ENCODE measurements at regions not wholly inside any gene's neighbourhood (a gene's known extent, or its start where the extent isn't known, plus 50 kb on each side); places are given as distances from the start of the nearest gene placed in this dataset.

DNA sequence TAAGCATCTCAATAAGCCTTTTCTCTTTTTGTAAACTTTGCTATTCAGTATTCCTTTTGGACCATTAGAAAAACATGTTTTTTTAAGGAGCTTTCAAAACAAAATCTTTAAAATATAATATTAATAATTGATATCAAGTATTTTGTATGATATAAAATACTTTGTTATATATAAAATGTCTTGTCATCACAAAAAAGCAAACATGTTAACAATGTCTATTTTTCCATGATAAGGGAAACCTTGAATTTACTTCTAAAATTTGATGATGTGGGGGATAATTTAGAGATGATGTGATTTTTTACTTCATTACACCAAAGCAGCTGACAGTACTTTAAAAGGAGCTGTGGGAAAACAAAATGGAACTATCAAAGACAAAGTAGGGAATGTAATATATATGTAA lies 887.7 kb downstream of the SI start:
- H3K27ac Mint-ChIP-seq (ENCODE audit: unreplicated experiment) = no peak overlapping the region
- CTCF ChIA-PET = no interaction called here
- peaks cover under 1% of the 10 kb centered on the region for H3K9me3 Mint-ChIP-seq (ENCODE audit: low read depth, unreplicated experiment)
- intact Hi-C loops (cut with micrococcal nuclease; ENCODE audit: unreplicated experiment) = no loop called here
- BruUV-seq (replicated peaks) = no TSS peak
- no peak for DNase-seq
- no peaks in the 10 kb centered on the region for H3K27me3 Mint-ChIP-seq (ENCODE audit: unreplicated experiment)
- H3K36me3 Mint-ChIP-seq (ENCODE audit: insufficient read depth, unreplicated experiment) = no peaks in the 10 kb centered on the region
- no peak overlapping the region for H3K4me3 Mint-ChIP-seq (ENCODE audit: low read depth, unreplicated experiment)
- TF ChIP-seq, protein P1, sequence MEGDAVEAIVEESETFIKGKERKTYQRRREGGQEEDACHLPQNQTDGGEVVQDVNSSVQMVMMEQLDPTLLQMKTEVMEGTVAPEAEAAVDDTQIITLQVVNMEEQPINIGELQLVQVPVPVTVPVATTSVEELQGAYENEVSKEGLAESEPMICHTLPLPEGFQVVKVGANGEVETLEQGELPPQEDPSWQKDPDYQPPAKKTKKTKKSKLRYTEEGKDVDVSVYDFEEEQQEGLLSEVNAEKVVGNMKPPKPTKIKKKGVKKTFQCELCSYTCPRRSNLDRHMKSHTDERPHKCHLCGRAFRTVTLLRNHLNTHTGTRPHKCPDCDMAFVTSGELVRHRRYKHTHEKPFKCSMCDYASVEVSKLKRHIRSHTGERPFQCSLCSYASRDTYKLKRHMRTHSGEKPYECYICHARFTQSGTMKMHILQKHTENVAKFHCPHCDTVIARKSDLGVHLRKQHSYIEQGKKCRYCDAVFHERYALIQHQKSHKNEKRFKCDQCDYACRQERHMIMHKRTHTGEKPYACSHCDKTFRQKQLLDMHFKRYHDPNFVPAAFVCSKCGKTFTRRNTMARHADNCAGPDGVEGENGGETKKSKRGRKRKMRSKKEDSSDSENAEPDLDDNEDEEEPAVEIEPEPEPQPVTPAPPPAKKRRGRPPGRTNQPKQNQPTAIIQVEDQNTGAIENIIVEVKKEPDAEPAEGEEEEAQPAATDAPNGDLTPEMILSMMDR (IDR thresholded peaks at IDR 0.05; ENCODE audit: unreplicated experiment) = no peak
- H3K4me1 Mint-ChIP-seq (ENCODE audit: low read depth, unreplicated experiment) = no peaks in the 10 kb centered on the region

DNA sequence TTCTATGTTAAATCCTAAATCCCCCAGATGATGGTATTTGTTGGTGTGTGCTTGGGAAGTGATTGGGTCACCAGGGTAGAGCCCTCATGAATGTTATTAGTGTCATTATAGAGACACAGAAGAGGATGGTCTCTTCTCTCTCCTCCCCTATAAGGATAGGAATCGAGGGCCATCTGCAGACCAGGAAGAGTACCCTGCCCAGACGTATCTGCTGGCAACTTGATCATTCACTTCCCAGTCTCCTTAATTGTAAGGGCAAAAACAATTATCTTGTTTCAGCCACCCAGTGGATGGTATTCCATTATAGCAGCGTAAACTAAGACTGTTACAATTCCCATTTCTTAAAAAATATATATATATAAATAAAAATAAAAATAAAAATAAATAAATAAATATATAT lies 892.2 kb downstream of the SI start:
- Mint-ChIP-seq H3K4me1 (ENCODE audit: low read depth, unreplicated experiment) (no peaks in the 10 kb centered on the region), H3K4me3 (ENCODE audit: low read depth, unreplicated experiment) (no peak overlapping the region), H3K36me3 (ENCODE audit: insufficient read depth, unreplicated experiment) (no peaks in the 10 kb centered on the region), H3K9me3 (ENCODE audit: low read depth, unreplicated experiment) (peaks cover 23% of the 10 kb centered on the region), H3K27ac (ENCODE audit: unreplicated experiment) (no peak overlapping the region), H3K27me3 (ENCODE audit: unreplicated experiment) (no peaks in the 10 kb centered on the region)
- intact Hi-C loops (cut with micrococcal nuclease; ENCODE audit: unreplicated experiment) = no loop called here
- no peak for DNase-seq
- TF ChIP-seq, protein P1 (IDR thresholded peaks at IDR 0.05; ENCODE audit: unreplicated experiment) = no peak
- BruUV-seq (replicated peaks) = no TSS peak
- CTCF ChIA-PET = no interaction called here

DNA sequence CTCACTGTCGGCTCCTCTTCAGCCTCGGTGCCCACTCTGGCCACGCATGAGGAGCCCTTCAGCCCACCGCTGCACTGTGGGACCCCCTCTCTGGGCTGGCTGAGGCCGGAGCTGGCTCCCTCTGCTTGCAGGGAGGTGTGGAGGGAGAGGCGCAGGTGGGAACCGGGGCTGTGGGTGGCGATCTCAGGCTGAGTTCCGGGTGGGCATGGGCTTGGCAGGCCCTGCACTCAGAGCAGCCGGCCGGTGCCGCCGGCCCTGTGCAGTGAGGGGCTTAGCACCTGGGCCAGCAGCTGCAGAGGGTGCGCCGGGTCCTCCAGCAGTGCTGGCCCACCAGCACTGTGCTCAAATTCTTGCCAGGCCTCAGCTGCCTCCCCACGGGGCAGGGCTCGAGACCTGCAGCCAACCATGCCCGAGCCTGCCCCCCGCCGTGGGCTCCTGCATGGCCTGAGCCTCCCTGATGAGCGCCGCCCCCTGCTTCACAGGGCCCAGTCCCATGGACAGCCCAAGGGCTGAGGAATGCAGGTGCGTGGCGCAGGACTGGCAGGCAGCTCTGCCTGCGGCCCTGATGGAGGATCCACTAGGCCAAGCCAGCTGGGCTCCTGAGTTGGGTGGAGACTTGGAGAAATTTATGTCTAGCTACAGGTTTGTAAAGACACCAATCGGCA lies 899.1 kb downstream of the SI start:
- intact Hi-C loops (cut with micrococcal nuclease; ENCODE audit: unreplicated experiment) = no loop called here
- H3K4me1 Mint-ChIP-seq (ENCODE audit: low read depth, unreplicated experiment) = no peaks in the 10 kb centered on the region
- no TSS peak for BruUV-seq (replicated peaks)
- H3K36me3 Mint-ChIP-seq (ENCODE audit: insufficient read depth, unreplicated experiment) = no peaks in the 10 kb centered on the region
- H3K4me3 Mint-ChIP-seq (ENCODE audit: low read depth, unreplicated experiment) = no peak overlapping the region
- no peak for DNase-seq
- no peaks in the 10 kb centered on the region for H3K27me3 Mint-ChIP-seq (ENCODE audit: unreplicated experiment)
- CTCF ChIA-PET = no interaction called here
- TF ChIP-seq, protein P1 (IDR thresholded peaks at IDR 0.05; ENCODE audit: unreplicated experiment) = no peak
- H3K9me3 Mint-ChIP-seq (ENCODE audit: low read depth, unreplicated experiment) = peaks cover 25% of the 10 kb centered on the region
- no peak overlapping the region for H3K27ac Mint-ChIP-seq (ENCODE audit: unreplicated experiment)

DNA sequence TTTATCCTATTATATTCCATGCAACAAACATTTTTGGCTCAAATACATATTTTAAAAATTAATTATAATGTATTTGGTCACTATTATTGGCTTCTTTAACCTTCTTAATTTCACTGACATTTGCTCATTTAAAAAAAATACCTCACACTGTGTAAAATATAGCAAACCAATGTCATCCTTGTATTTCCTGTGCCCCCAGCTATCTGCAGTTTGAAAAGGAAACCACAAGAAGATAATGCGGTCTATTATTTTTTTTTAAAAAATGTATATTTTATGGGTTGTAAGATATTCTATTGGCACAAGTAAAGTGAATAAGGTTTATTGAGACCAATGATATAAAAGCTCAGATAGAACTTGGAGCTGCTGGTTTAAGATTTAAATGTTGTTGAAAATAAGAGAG lies 904.2 kb downstream of the SI start:
- Mint-ChIP-seq H3K27me3 (ENCODE audit: unreplicated experiment) (no peaks in the 10 kb centered on the region), H3K4me1 (ENCODE audit: low read depth, unreplicated experiment) (no peaks in the 10 kb centered on the region), H3K9me3 (ENCODE audit: low read depth, unreplicated experiment) (peaks cover 5% of the 10 kb centered on the region), H3K4me3 (ENCODE audit: low read depth, unreplicated experiment) (no peak overlapping the region), H3K27ac (ENCODE audit: unreplicated experiment) (no peak overlapping the region), H3K36me3 (ENCODE audit: insufficient read depth, unreplicated experiment) (no peaks in the 10 kb centered on the region)
- TF ChIP-seq, protein P1 (IDR thresholded peaks at IDR 0.05; ENCODE audit: unreplicated experiment) = no peak
- intact Hi-C loops (cut with micrococcal nuclease; ENCODE audit: unreplicated experiment) = no loop called here
- CTCF ChIA-PET = no interaction called here
- no peak for DNase-seq
- BruUV-seq (replicated peaks) = no TSS peak

Data from Calu3 (cell line).